ENCODE measurements at regions not wholly inside any gene's neighbourhood (a gene's known extent, or its start where the extent isn't known, plus 50 kb on each side); places are given as distances from the start of the nearest gene placed in this dataset.
A peak's percentile ranks its signal among the peaks of the same experiment; 100 is the strongest.
"Not testable (repeated sequence)": the region's sequence is repeated elsewhere in the genome, so short reads cannot be mapped to it uniquely, and the experiment has no call there.

DNA sequence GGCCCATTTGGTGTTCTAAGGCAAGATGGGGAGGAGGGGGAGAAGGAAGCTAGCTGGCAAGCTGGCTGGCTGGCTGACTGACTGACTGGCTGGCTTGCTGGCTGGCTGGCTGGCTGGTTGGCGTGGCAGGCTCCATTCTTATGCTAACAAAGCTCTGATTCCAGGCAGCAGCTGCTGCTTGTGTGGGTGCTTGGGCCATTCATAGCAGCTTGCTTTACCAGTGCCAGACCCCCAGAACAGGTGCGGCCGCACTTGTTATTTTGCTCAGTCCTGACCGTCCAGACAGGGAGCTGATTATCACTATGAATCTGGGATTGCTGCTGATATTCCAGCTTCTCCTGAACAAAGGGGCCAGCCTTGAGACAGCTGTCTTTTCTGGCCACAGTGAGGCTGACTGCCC lies 131.2 kb upstream of the PAK3 start:
- no peak for DNase-seq

DNA sequence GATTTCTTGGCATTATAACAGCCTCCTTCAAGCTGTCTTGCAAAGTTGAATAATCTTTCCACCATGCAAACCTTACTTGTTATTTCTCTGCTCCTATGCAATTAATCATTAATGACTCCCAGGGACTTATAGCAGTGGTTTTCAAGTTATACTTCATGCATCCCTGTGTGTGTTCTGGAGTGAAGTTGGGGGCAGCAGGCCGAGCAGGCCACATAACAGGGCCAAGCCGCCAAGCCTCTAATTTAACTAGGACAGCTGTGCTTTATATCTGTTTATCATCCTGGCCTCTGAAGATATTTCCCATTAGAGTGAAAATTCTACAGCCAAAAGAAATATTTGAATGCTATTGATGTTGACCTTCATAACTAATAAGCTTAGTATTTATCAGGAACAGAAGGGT lies 133.5 kb upstream of the PAK3 start:
- DNase-seq, result no peak

DNA sequence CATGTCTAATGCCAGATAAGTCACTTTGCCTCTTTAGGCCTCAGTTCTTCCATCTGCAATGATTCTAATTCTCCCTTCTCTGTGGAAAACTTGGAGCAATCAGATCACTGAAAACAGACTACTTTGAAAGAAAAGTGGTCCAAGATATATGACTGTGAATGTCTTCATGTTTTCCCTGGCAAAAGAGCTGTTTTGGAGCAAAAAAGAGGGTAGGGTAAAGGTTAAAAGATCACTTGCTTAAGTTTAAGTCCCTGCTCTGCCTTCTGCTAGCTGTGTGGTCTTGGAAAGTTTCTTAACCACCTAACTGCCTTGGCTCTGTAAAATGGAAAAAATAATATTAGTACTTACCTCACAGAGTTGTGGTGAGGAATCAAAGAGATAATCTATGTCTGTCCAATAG lies 140.3 kb upstream of the PAK3 start:
- no peak for DNase-seq

DNA sequence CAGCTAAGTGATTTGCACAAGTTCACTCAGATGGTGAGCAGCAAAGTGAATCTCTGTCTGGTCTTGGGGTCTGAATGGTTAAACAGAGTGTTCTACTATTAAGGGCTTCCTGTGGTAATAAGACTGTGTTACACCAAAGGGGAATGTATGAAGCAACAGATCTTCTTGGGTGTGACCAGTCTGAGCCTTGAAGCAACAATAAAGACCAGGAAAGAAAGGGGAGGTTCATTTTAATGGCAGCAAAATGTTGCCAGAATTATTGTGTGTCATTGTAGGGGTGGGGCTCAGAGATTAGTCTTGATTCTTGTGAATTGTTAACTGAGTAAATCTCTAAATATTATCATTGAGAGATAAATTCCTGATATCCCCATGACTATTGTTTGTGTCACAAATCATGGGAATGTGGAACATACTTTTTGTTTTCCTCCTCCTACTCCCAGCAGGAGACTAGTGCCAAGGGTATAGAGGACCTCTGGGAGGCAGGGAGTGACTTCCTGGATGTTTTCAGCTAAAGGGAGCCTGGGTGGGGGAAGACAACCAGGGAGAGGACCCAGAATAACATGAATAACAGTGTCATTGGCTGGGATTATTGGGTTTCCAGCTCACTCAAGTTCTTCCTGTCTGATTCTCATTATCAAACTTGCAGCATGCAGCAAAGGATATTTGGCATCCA lies 141.4 kb upstream of the PAK3 start:
- no peak for DNase-seq

- no peak for DNase-seq
Measured at GRCh38 chrX:110951472-110952269, 144.3 kb upstream of the PAK3 start.

DNA sequence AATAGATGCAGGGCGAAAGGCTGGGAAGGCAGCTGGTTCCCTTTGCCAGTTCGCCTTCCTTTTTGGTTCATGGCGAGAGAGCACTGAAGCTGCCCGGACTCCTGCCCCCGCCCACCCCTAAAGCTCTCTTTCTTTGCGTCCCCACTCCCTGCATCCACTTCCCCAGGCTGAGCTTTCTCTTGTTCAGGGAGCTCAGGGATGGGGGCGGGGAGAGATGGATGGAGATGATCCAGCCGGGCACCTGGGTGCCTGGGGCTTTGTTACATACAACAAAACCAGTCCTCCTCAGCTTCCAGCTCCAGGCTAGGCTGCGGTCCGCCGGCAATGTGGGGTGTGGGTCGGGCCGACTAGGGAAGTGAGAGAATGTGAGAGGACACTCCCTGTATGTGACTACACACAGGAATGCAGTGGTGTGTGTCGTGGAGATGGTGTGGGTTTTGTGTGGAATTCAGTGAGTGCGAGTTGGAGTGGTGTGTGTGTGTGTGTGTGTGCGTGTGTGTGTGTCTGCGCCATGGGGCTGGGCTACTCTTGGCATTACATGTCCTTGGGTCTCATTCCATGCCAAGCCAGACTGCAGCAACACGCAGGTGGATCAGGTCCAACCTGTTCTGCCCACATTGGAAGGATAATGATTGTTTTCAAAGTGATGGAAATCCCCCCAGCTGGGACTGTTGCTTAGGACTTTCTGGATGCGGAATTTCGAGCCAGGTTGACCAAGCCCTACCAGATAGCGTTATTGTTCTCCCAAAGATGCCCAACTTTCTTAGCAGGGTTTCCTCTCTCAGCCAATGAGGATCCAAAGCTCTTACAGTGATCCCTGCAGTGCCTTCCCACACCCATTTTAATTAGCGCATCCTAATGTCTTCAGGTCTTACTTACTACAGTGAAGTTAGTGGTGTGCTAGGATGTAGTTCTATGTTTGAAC lies 149.4 kb upstream of the CHRDL1 start:
- no peak for DNase-seq

DNA sequence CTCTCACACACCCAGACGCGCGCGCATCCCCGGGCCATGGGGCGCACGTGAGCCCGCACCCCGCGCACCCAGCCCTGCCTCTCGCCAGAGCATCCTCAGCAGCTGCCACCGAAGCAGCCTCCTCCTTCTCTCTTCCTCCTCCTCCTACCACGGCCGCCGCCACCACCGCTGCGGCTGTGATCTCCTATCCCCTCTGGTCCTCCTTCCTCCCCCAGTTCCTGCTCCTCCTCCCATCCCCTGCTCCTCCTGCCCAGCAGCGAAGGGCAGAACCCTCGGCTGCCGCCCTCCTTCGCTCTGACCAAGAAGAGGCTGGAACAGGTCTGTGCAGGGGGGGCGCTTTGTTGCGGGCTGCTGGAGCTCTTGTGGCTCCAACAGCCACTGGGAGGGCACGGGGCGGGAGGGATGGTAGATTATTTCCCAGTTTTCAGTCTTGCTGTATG lies 148.7 kb upstream of the CHRDL1 start:
- DNase-seq, result no peak

DNA sequence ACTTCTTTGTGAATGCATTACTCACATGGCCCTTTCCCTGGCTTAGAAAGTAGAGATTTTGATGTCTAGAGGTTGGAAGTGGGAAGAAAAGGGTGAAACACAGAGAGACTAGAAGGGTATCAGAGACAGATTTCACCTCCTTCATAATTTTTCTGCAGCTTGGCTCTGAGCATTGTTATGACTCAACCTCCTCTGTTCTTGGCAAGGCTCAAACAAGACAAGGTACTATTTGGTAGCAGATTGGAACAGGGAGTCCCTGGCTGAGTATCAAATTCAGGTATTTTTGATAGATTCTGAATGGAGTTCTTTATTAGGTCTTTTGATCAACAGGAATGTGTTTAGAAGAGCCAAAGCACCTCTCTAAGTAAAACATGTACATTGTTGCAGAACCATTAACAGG lies 146.3 kb upstream of the CHRDL1 start:
- DNase-seq, result no peak

GRCh38 chrX:110938977-110939732 lies 143.5 kb upstream of the CHRDL1 start:
- DNase-seq, result no peak

- DNase-seq, result no peak
Measured at GRCh38 chrX:110924871-110925270, 129.3 kb upstream of the CHRDL1 start.

DNA sequence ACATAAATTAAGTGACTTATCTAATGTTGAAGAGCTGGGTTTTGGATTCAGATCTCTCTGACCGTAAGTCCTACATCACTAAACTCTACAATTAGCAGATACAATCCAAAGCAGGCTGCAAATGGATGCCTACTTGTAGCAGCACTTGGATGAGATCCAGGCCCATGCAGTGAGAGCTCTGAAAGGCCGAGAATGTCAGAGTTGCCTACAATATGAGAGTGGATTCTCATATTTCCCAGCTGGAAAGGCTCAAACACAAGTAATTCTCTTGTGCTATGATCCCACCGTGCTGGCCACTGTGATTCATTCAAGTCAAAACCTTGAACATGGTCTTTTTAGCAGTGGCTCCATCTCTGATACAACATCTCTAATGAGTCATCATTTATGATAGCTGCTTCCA lies 125.4 kb upstream of the CHRDL1 start:
- no peak for DNase-seq

GRCh38 chrX:110915570-110915969 lies 120.0 kb upstream of the CHRDL1 start:
- no peak for DNase-seq

GRCh38 chrX:110915111-110915510 lies 119.5 kb upstream of the CHRDL1 start:
- DNase-seq, result peak; percentile 75

- no peak for DNase-seq
Measured at GRCh38 chrX:110914281-110914680, 118.7 kb upstream of the CHRDL1 start.

GRCh38 chrX:110904747-110905146 lies 109.1 kb upstream of the CHRDL1 start:
- DNase-seq, result not testable (repeated sequence)

GRCh38 chrX:110881971-110882370 lies 86.4 kb upstream of the CHRDL1 start:
- no peak for DNase-seq

DNA sequence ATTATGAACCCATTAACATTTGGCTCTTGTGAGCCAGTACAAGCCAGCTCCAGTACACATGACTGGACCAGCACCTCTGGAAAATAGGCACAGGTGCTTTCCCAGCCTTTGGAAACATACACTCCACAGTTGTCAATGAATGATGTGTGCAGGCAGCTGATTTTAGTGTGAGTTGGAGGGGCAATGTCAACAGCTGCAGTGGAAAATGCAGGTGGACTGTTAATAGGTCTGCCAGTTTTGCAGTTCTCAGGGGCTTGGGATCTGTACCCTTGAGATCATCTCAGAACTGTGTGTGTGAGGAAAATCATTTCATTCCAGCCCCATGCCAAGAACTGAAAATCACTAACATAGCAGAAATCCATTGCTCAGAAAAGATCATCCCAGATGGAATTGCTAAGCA lies 81.7 kb upstream of the CHRDL1 start:
- DNase-seq, result no peak

GRCh38 chrX:110871839-110872238 lies 76.2 kb upstream of the CHRDL1 start:
- no peak for DNase-seq

DNA sequence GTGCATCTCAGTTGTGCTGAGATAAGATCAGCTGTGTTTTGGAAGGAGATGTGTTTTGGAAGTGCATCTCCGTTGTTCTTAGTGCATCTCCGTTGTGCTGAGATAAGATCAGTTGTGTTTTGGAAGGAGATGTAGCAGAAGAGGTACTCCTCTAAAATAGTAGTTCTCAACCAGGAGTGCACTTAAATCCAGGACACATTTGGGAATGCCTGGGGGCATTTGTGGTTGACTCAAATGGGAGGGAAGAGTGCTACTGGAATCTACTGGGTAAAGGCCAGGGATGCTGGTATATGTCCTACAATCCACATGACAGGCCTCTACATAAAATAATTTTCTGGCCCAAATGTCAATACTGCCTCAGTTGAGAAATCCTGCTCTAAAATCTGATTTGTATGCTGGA lies 70.8 kb upstream of the CHRDL1 start:
- DNase-seq, result no peak

DNA sequence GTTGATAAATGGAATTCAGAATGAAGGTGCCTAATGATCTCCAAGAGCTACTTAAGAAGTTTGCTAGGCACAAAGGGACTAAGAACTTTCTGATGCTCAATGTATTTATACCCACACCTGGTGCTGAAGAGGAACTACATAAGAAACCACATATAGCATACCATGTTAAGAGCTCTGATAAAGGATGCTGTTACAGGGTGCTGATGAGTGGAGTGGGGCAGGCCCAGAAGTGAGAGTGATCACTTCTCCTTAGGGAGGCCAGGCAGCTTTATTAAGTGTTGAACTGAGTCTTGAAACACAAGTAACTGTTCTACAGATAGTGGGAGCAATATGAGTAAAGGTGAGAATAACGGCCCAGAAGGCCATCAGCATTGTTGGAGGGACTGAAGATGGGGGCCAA lies 68.3 kb upstream of the CHRDL1 start:
- no peak for DNase-seq

- DNase-seq, result no peak
Measured at GRCh38 chrX:110858565-110858964, 62.9 kb upstream of the CHRDL1 start.

GRCh38 chrX:110853610-110854009 lies 58.0 kb upstream of the CHRDL1 start:
- DNase-seq, result peak; percentile 5

DNA sequence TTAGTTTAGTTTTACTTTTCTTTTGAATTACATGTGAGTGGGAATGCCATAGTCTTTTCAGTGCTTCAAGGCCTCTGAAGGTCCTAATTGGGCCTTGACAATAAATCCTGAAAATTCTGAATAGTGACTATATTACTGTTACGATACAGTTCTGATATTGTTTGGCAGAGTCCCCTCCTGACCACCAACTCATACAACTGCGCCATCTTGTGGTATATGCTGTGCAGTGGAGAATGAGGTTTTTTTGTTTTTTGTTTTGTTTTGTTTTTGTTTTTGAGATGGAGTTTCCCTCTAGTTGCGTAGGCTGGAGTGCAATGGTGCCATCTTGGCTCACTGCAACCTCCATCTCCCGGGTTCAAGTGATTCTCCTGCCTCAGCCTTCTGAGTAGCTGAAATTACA lies 56.6 kb upstream of the CHRDL1 start:
- peak; percentile 3 for DNase-seq

Measured in fibroblast of upper back skin (primary cell).